Right lobe of liver (tissue), 6 donors: ENCODE measurements at regions not wholly inside any gene's neighbourhood (a gene's known extent, or its start where the extent isn't known, plus 50 kb on each side); places are given as distances from the start of the nearest gene placed in this dataset.
"Not testable (repeated sequence)": the region's sequence is repeated elsewhere in the genome, so short reads cannot be mapped to it uniquely, and the experiment has no call there.

ENCODE experiments used
- ATAC-seq, 4 donors: fragments of 200-7000 bp; cut with Tn5 transposase; one replicate each; pipeline ENCODE4 v1.9.1; 2020; ENCODE audit warnings: mild to moderate bottlenecking in 4 of 4, moderate library complexity in 4 of 4
- DNase-seq, 3 donors: peaks; one replicate each; pipeline ENCODE4 v3.0.0-alpha.2; 2020
- H3K27ac ChIP-seq, 3 donors: fragments of 200-600 bp; one replicate each; pipeline ENCODE4 v1.8.0; 2022
- H3K27me3 ChIP-seq, 2 donors: fragments of 200-600 bp; one replicate each; pipeline ENCODE4 v1.8.0; 2022
- H3K36me3 ChIP-seq, 4 donors: fragments of 200-600 bp; sonication (generic) in 1 of 4; one replicate each; pipeline versions ENCODE4 v1.5.1 to v1.8.0; 2017 to 2022; ENCODE audit warnings: control low read depth in 1 of 4
- H3K4me1 ChIP-seq, 4 donors: fragments of 200-600 bp; sonication (generic) in 1 of 4; one replicate each; pipeline versions ENCODE4 v1.5.1 to v1.8.0; 2017 to 2022; ENCODE audit warnings: control low read depth in 1 of 4
- H3K4me3 ChIP-seq, 3 donors: fragments of 200-600 bp; one replicate each; pipeline ENCODE4 v1.8.0; 2022
- H3K9me3 ChIP-seq, 4 donors: fragments of 200-600 bp; sonication (generic) in 1 of 4; one replicate each; pipeline versions ENCODE4 v1.5.1 to v1.8.0; 2017 to 2022; ENCODE audit warnings: control low read depth in 1 of 4
- CTCF ChIP-seq, 4 donors: fragments of 200-600 bp in 3 of 4; fragments of 450-650 bp in 1 of 4; IDR thresholded peaks; one replicate each; pipeline versions ENCODE4 v1.5.1 to v1.8.0; 2016 to 2022; ENCODE audit warnings: antibody characterized with exemption in 4 of 4, mild to moderate bottlenecking in 2 of 4
- POLR2A ChIP-seq: fragments of 450-650 bp; IDR thresholded peaks from one replicate; pipeline ENCODE4 v1.6.1; 2017; ENCODE audit warnings: antibody characterized with exemption, mild to moderate bottlenecking
- WGBS: methylation state at CpG from one replicate; pipeline ENCODE4 v1.1.6; 2018; ENCODE audit warnings: low coverage, low lambda C conversion rate; ENCODE audit not compliant: insufficient coverage; ENCODE audit errors: missing lambda C conversion rate; 5-methylcytosine and 5-hydroxymethylcytosine counted together
- intact Hi-C, 2 donors: fragments of 100-400 bp; cut with DNase I; formaldehyde crosslinking; loops; one replicate each; pipeline versions ENCODE4 v1.11.2 to v1.14.1; 2022
- donor health status: DM: no; HTN: yes; CAD: no.
- donor health status: DM: no; HTN: no; CAD: no.
- donor health status: DM: no; HTN: no; CAD: no.
- donor health status: DM: no; HTN: yes; CAD: no.
- donor health status: DM: no; HTN: yes; CAD: no.

- WGBS, result 70% methylated on average over 1 of the region's 1 CpG
- no peak for DNase-seq
- no peak for TF ChIP-seq CTCF (IDR thresholded peaks at IDR 0.05)
- H3K27me3 ChIP-seq, result no peaks in the 10 kb centered on the region
- no peaks in the 10 kb centered on the region for H3K4me1 ChIP-seq
- no peaks in the 10 kb centered on the region for H3K36me3 ChIP-seq
- no peak overlapping the region for H3K27ac ChIP-seq
- H3K9me3 ChIP-seq, result no peaks in the 10 kb centered on the region
- H3K4me3 ChIP-seq, result no peak overlapping the region
- intact Hi-C loops, result no loop called here
- ATAC-seq, result no peak
These were observed 130.8 kb downstream of the B3GNT2 start for GRCh38 chr2:62326735-62327134.

- WGBS, result 93% methylated on average over 5 of the region's 5 CpGs
- Histone ChIP-seq H3K36me3 (no peaks in the 10 kb centered on the region), H3K4me3 (no peak overlapping the region), H3K27ac (no peak overlapping the region), H3K27me3 (no peaks in the 10 kb centered on the region), H3K4me1 (no peaks in the 10 kb centered on the region), H3K9me3 (no peaks in the 10 kb centered on the region)
- DNase-seq (no peak), ATAC-seq (no peak)
- intact Hi-C loops, result no loop called here
- TF ChIP-seq POLR2A (no peak), CTCF (IDR thresholded peaks at IDR 0.05) (no peak)
These were observed 129.5 kb downstream of the B3GNT2 start for GRCh38 chr2:62325398-62325797.

- no peak for ATAC-seq
These were observed 125.7 kb downstream of the B3GNT2 start for GRCh38 chr2:62321380-62322289.

GRCh38 chr2:62320657-62321357 lies 124.9 kb downstream of the B3GNT2 start:
- no peaks in the 10 kb centered on the region for H3K4me1 ChIP-seq
- intact Hi-C loops, result no loop called here
- DNase-seq, result no peak
- ATAC-seq, result no peak
- TF ChIP-seq POLR2A (no peak), CTCF (IDR thresholded peaks at IDR 0.05) (no peak)
- no peaks in the 10 kb centered on the region for H3K9me3 ChIP-seq
- WGBS, result 98% methylated on average over 5 of the region's 6 CpGs
- H3K36me3 ChIP-seq, result no peaks in the 10 kb centered on the region
- H3K27me3 ChIP-seq, result no peaks in the 10 kb centered on the region
- no peak overlapping the region for H3K4me3 ChIP-seq
- H3K27ac ChIP-seq, result no peak overlapping the region

More at GRCh38 chr2:62321380-62322289, 125.7 kb downstream of the B3GNT2 start:
- DNase-seq, result no peak
- TF ChIP-seq CTCF (IDR thresholded peaks at IDR 0.05) (no peak), POLR2A (no peak)
- Histone ChIP-seq H3K36me3 (no peaks in the 10 kb centered on the region), H3K4me1 (no peaks in the 10 kb centered on the region), H3K9me3 (no peaks in the 10 kb centered on the region), H3K27me3 (no peaks in the 10 kb centered on the region), H3K4me3 (no peak overlapping the region), H3K27ac (no peak overlapping the region)
- 63% methylated on average over 8 of the region's 9 CpGs for WGBS
- intact Hi-C loops, result no loop called here

- H3K27ac ChIP-seq, H3K9me3 ChIP-seq, intact Hi-C loops, DNase-seq, H3K4me3 ChIP-seq, H3K36me3 ChIP-seq, H3K27me3 ChIP-seq, H3K4me1 ChIP-seq, ATAC-seq: not testable (repeated sequence)
- 100% methylated on average over 2 of the region's 2 CpGs for WGBS
These were observed 124.2 kb downstream of the B3GNT2 start for GRCh38 chr2:62320137-62320536.
